Fibroblast of lung (primary cell): ENCODE measurements at regions not wholly inside any gene's neighbourhood (a gene's known extent, or its start where the extent isn't known, plus 50 kb on each side); places are given as distances from the start of the nearest gene placed in this dataset.

ENCODE experiments used
- DNase-seq, 2 donors: peaks; one replicate each; pipeline versions ENCODE4 v3.0.0 to v3.0.0-alpha.2; 2010; ENCODE audit warnings: low read depth in 2 of 2
- H2AFZ ChIP-seq: 2 replicates; pipeline ENCODE4 v1.5.1; 2012; ENCODE audit warnings: low read length, control low read depth, inconsistent platforms
- H3K27ac ChIP-seq: 2 replicates; pipeline ENCODE4 v1.5.1; 2011; ENCODE audit warnings: low read length, control low read depth; ENCODE audit not compliant: insufficient read depth
- H3K27me3 ChIP-seq: 2 replicates; pipeline ENCODE4 v1.5.1; 2011; ENCODE audit warnings: mild to moderate bottlenecking, low read length; ENCODE audit not compliant: control insufficient read depth, insufficient read depth
- H3K36me3 ChIP-seq: 2 replicates; pipeline ENCODE4 v1.5.1; 2011; ENCODE audit warnings: low read length; ENCODE audit not compliant: control insufficient read depth, insufficient read depth
- H3K4me1 ChIP-seq: 2 replicates; pipeline ENCODE4 v1.5.1; 2011; ENCODE audit warnings: low read length; ENCODE audit not compliant: control insufficient read depth, insufficient read depth; ENCODE audit errors: extremely low read depth
- H3K4me2 ChIP-seq: 2 replicates; pipeline ENCODE4 v1.5.1; 2011; ENCODE audit warnings: low read length, control low read depth; ENCODE audit not compliant: insufficient read depth; ENCODE audit errors: extremely low read depth
- H3K4me3 ChIP-seq, 4 experiments: fragments of 200-600 bp in 1 of 4; sonication (generic) in 1 of 4; replicated peaks in 1 of 4; 2 replicates each; pipeline ENCODE4 v1.5.1; 2011 to 2016; ENCODE audit warnings: low read length in 4 of 4, low read depth in 3 of 4, mild to moderate bottlenecking in 3 of 4, control low read depth in 2 of 4, inconsistent platforms in 1 of 4, mixed read lengths in 1 of 4; ENCODE audit not compliant: insufficient read depth in 1 of 4; ENCODE audit errors: control extremely low read depth in 1 of 4
- H3K79me2 ChIP-seq: 2 replicates; pipeline ENCODE4 v1.5.1; 2012; ENCODE audit warnings: mild to moderate bottlenecking, low read length, inconsistent platforms; ENCODE audit not compliant: control insufficient read depth, insufficient read depth
- H3K9ac ChIP-seq: 2 replicates; pipeline ENCODE4 v1.5.1; 2011; ENCODE audit warnings: mild to moderate bottlenecking, low read length, control low read depth; ENCODE audit not compliant: insufficient read depth
- H3K9me3 ChIP-seq: 2 replicates; pipeline ENCODE4 v1.5.1; 2012; ENCODE audit warnings: low read depth, low read length; ENCODE audit not compliant: control insufficient read depth, insufficient read depth
- H4K20me1 ChIP-seq: 2 replicates; pipeline ENCODE4 v1.5.1; 2011; ENCODE audit warnings: low read length; ENCODE audit not compliant: control insufficient read depth, insufficient read depth; ENCODE audit errors: extremely low read depth
- CTCF ChIP-seq, 2 donors: IDR thresholded peaks in 1 of 2; conservative IDR thresholded peaks in 1 of 2; 1 replicate in 1 of 2; 2 replicates in 1 of 2; pipeline ENCODE4 v1.5.1; 2011 to 2012; ENCODE audit warnings: low read length in 2 of 2, control low read depth in 1 of 2, inconsistent platforms in 1 of 2, low read depth in 1 of 2, mild to moderate bottlenecking in 1 of 2
- EZH2 ChIP-seq: IDR thresholded peaks from 2 replicates; pipeline ENCODE4 v1.5.1; 2012; ENCODE audit warnings: low read length, control low read depth, mild to moderate bottlenecking; ENCODE audit errors: missing control alignments

GRCh38 chr2:7353571-7353970, 436.4 kb downstream of the RNF144A start:
- no peaks in the 10 kb centered on the region for H3K79me2 ChIP-seq
- H3K27me3 ChIP-seq: no peaks in the 10 kb centered on the region
- H3K27ac ChIP-seq: no peak overlapping the region
- no peaks in the 10 kb centered on the region for H3K9me3 ChIP-seq
- no peaks in the 10 kb centered on the region for H3K36me3 ChIP-seq
- no peak overlapping the region for H3K4me3 ChIP-seq
- no peak for DNase-seq
- H3K9ac ChIP-seq: no peak overlapping the region
- no peaks in the 10 kb centered on the region for H4K20me1 ChIP-seq
- H2AFZ ChIP-seq: no peak overlapping the region
- no peaks in the 10 kb centered on the region for H3K4me1 ChIP-seq
- H3K4me2 ChIP-seq: no peak overlapping the region
- TF ChIP-seq CTCF (conservative IDR thresholded peaks at IDR 0.05 in 1 of 2, IDR thresholded peaks at IDR 0.05 in 1 of 2; ENCODE audit: low read depth in 1 of 2, low read length in 2 of 2) (no peak), EZH2 (no peak)

GRCh38 chr2:7355781-7356180, 438.6 kb downstream of the RNF144A start:
- H3K4me2 ChIP-seq: no peak overlapping the region
- H4K20me1 ChIP-seq: no peaks in the 10 kb centered on the region
- H3K4me3 ChIP-seq: no peak overlapping the region
- no peak overlapping the region for H3K9ac ChIP-seq
- no peak overlapping the region for H2AFZ ChIP-seq
- H3K27ac ChIP-seq: no peak overlapping the region
- H3K79me2 ChIP-seq: no peaks in the 10 kb centered on the region
- no peaks in the 10 kb centered on the region for H3K4me1 ChIP-seq
- no peaks in the 10 kb centered on the region for H3K36me3 ChIP-seq
- no peak for DNase-seq
- TF ChIP-seq CTCF (conservative IDR thresholded peaks at IDR 0.05 in 1 of 2, IDR thresholded peaks at IDR 0.05 in 1 of 2; ENCODE audit: low read depth in 1 of 2, low read length in 2 of 2) (no peak), EZH2 (no peak)
- H3K27me3 ChIP-seq: no peaks in the 10 kb centered on the region
- H3K9me3 ChIP-seq: no peaks in the 10 kb centered on the region

GRCh38 chr2:7356909-7357584, 439.8 kb downstream of the RNF144A start:
- Histone ChIP-seq H3K79me2 (no peaks in the 10 kb centered on the region), H3K9ac (no peak overlapping the region), H3K4me2 (no peak overlapping the region), H3K27me3 (no peaks in the 10 kb centered on the region), H3K4me1 (no peaks in the 10 kb centered on the region), H3K9me3 (no peaks in the 10 kb centered on the region), H2AFZ (no peak overlapping the region), H3K4me3 (no peak overlapping the region), H3K27ac (no peak overlapping the region), H3K36me3 (no peaks in the 10 kb centered on the region), H4K20me1 (no peaks in the 10 kb centered on the region)
- TF ChIP-seq EZH2: no peak
- DNase-seq: no peak
